Activated CD4-positive, CD25-positive, alpha-beta regulatory T cell treated with anti-CD3 and anti-CD28 coated beads, Interleukin-2, amount 50 U/mL, for 72 hours (primary cell): ENCODE measurements at regions not wholly inside any gene's neighbourhood (a gene's known extent, or its start where the extent isn't known, plus 50 kb on each side); places are given as distances from the start of the nearest gene placed in this dataset.
"Not testable (repeated sequence)": the region's sequence is repeated elsewhere in the genome, so short reads cannot be mapped to it uniquely, and the experiment has no call there.

Experiments
- DNase-seq: peaks from one replicate; pipeline ENCODE4 v3.0.0; 2021

DNA sequence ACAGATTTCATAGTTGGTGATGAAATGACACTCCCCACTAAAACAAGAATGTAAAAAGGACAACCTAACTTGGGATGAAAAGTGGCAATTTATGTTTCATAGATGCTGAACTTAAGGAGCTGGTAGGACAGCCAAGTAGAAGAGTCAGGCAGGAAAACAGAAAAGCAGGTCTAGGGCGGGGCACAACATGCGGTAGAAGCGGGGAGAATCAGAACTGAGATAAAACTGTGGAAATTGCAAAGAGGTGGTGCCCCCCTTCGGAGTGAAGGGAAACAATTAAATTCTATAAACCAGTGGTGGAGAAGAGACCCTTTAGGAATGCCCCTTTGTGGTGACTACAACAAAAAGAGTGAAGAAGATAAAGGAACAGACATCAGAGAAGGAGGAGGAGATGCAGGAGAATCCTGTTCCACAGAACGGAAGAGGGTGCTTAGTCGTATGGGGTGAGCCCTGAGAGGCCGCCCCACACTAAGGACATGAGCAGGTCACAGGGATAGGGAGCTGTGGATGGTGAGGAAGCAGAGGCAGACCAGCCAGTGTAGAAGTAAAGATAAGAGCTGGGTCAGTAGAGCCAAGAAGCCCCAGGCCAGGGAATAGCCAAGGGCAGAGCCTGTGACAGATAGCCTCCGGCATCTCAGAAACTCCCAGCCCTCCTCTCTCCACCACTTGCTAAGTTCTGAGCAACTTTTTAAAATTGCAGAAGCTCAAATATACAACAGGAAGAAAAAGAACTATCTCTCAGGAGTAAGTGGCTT is 100.3 kb upstream of the DOCK9 start:
- DNase-seq, result no peak

DNA sequence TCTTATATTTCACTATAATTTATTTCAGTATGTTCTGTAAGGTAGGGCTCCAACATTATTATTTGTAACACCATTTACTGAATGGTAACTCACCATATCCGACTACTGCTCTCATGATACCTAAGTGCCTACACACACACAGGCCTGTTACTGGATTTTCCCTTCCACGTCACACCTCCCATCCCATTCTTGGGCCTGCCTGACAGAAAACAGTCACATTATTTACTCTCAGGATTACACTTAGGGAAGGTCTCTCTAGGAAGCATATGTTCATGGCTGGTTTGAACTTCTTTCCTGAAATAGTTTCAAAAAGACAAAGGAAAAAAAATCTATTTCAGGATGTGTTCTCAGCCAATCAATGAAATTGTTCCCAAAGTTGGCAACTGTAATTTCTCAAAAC is 102.3 kb upstream of the DOCK9 start:
- DNase-seq, result no peak

GRCh38 chr13:99083981-99084380 is 106.1 kb upstream of the DOCK9 start:
- no peak for DNase-seq

DNA sequence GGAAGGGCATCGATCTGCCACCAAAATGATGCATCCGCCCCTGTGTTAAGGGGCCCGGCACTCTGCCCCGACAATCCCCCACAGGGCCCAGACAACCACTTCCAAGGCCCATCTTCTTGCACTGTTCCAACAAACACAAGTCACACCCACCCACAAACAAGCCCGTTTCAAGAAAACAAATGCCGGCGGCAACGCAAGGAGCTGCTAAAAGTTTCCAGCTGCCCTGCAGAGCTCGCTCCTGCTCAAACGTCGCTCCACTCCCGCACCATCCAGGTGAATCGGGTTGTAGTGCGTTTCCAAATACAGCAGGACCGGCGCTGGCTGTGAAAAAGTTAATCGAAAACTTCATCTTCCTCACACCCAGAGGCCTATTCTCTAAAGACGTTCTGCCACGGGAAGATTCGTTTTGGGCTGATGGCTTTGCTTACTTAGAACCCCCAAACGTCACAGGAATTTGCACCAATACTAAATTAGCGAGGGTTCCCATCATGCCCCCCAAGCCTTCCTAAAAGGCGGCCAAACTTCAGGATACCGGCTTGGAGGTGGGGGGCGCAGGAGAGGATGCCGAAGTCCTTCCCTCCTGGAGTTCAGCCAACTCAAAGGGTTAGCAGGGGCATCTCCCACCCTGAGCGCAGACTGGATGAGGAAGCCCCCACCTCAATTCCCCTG is 107.4 kb upstream of the DOCK9 start:
- no peak for DNase-seq

- DNase-seq, result no peak
Observed at GRCh38 chr13:99085808-99086266, 108.0 kb upstream of the DOCK9 start.

DNA sequence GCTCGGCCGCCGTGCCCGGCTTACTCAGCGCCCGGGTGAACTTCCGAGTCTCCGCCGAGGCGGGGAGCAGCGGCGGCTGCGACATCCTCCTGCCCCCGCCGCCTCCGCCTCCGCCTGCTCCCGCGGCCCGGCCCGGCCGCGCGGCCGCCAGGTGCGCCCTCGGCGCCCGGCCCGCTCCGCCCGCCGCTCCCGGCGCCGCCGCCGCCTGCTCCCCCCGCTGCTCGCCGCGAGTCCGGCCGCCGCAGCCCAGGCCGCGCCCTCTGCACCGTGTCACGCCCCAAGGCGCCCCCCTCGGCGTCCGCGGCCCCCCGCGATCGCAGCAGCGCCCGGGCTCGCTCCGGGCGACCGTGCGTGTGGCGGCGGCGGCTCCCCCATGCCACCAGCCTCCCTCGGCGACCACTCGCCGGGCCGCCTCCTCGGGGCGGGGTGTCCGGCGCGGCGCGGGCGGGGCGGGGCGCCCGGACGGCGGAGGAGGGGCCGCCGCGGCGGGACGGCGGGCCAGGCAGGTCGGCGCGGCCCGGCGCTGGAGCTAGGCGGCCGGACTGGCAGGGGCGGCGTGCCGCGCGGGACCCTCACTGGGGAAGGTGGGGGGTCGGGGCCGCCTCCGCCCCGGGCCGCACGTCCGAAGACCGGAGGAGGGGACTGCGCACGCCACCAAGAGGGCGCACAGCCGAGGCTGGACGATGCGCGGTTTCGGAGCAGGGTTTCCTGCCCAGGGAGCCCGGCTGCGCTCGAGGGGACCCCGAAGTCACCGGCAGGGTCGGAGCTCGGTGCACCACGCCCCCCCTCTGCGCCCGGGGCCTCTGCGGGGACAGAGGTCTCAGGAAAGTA is 108.6 kb upstream of the DOCK9 start:
- peak; percentile 76 for DNase-seq

DNA sequence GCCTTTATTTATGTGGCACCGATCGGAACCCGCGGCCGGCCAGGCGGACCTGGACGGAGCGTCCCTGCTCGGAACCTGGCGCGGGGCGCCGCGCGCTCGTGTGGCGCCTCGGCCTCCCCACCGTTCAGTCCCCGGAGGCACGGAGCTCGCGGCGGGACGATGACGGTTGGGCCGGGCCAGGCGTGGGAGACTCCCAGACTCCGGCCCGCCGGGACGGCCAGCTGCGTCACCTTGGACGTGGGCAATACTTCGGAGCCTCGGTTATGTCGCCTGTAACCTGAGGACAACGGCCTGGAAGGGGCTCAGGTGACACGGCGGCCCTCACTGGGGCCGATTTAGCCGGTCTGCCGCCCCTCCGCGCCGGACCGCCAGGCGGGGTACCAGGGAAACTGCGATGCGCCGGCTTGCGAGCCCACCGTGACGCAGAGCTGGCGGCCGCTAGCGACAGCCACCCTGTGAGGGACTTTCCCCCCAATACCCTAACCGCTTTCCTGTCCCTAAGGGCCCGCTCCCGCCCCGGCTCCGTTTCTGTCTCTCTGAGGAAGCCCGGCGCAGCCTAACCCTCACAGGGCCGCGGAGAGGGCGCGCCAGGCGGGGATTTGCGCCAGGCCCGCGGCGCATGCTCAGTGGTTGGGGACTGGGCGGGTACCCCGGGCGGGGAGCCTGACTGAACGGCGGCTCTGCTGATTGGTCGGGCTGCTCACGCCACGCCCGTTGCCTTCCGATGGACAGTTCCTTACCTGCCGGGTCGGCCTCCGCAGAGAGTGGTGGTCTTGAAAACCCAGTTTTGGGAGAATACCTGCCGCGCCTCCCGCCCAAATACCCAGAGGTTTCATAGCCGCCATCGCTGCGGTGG is 109.5 kb upstream of the DOCK9 start:
- DNase-seq, result peak; percentile 94

- peak; percentile 41 for DNase-seq
Observed at GRCh38 chr13:99087954-99088491, 110.2 kb upstream of the DOCK9 start.

DNA sequence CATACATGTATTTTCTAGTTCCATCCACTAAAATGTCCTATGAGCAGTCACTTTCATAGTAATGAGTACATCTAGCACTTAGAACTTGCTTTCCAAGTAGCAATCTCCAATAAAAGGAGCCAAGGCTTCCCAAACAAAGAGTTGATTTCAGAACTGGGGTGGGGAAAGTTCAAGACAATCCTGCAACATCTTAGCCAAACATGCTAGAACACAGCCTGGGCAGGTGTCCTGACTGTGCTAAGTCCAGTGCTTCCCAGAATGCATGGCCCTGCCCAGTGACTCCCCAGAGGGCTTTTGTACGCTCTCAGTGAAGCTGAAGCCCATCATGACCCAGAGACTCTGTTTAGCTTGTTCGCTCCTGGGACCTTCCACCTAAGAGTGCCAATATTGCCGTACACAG is 106.7 kb upstream of the UBAC2 start:
- no peak for DNase-seq

- DNase-seq, result not testable (repeated sequence)
Observed at GRCh38 chr13:99101831-99102230, 98.8 kb upstream of the UBAC2 start.

- DNase-seq, result no peak
Observed at GRCh38 chr13:99103536-99103935, 97.1 kb upstream of the UBAC2 start.

GRCh38 chr13:99104396-99104795 is 96.3 kb upstream of the UBAC2 start:
- DNase-seq, result no peak

GRCh38 chr13:99105160-99105559 is 95.5 kb upstream of the UBAC2 start:
- DNase-seq, result no peak

DNA sequence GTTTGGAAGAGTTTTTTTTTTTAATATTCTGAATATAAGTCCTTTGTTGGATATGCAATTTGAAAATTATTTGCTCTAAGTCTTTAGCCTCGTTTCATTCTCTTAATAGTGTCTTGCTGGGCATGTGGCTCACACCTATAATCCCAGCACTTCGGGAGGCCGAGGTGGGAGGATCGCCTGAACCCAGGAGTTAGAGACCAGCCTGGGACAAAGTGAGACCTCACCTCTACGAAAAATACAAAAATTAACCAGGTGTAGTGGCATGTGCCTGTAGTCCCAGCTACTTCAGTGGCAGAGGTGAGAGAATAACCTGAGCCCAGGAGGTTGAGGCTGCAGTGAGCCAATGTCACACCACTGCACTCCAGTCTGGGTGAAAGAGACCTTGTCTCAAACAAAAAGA is 87.3 kb upstream of the UBAC2 start:
- no peak for DNase-seq

GRCh38 chr13:99118179-99118578 is 82.5 kb upstream of the UBAC2 start:
- DNase-seq, result no peak

GRCh38 chr13:99119656-99120055 is 81.0 kb upstream of the UBAC2 start:
- peak; percentile 40 for DNase-seq

- no peak for DNase-seq
Observed at GRCh38 chr13:99120751-99121150, 79.9 kb upstream of the UBAC2 start.

GRCh38 chr13:99122171-99122570 is 78.5 kb upstream of the UBAC2 start:
- no peak for DNase-seq

DNA sequence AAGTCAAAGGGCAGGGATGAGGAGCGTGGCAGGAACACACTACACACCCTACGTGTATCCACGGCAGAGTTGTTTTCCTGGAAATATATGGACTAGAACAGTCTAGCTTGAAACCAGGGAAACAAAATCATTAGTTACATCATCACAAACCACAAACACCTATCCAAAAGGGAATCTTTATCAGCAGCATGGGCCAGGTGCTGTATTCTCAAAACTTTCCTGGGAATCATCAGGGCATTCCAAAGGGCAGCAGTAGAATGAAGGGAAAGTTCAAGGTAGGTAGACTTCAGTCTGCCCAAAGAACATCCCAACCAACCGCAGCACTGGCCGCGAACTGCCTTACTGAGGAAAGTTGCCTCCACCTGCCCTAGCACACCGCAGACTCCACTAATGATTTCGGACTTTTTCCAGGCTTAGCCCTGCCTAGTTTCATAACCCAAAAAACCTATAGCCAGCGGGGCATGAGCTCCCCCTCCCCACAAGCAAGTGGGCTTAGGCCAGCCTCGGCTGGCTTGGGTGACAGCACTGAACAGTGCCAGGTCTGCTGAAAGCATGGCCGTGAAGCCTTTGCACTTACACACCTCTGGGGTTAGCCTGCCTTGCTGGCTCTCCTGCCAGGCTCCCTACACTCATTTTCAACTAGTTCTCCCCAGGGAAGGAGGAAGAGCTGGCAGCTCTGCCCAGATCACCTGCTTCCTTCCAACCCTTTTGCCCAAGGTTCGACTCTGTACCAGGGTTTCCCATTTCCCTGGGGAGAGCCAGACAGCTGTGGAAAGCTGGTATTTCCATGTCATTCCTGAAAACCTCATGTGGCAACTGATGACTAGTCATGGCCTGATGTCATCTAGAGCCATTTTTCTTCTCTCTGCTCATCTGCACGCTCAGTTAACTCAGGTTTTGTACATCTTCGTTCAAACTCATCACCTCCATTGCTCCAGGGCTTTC is 77.3 kb upstream of the UBAC2 start:
- DNase-seq, result no peak

DNA sequence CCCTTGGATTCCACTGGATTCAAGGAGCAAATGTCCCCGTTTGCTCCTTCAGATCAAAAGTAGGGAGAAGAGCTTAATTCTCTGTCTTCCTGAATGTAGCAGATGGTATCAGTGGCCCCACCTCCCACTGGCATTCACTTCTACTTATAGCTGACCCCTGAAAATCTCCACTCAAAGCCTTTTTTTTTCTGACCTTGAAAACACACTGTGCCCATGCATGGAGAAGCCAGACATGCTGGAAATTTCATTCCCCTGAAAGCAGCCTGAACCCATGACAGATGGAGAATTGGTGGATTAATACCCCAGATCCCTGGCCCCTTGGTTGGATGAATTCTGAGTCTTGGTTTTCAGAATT is 76.6 kb upstream of the UBAC2 start:
- DNase-seq, result no peak

DNA sequence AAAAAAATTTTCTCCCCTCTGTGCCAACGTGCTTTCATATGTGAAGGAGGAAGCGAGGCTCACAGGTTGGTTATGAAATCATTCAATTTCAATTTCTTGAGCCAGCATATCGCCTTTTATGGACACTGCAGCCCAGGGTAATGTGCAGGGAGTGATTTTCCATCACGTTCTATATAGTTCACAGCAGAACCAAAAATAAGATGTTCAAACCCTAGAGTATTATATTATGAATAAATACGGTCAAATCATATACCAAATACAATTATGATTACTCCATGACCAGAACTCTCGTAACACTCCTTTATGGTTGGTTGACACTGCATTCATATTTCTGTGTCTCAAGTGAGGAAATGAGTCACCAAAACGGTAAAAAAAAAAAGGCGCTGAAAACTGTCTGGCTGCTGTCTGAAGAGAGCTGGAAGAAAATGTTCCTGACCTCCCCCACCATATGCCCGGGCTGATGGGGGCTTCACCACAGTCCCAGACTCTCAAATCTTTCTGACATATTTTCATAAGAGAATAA is 75.8 kb upstream of the UBAC2 start:
- DNase-seq, result no peak
